Activated CD4-positive, alpha-beta T cell treated with anti-CD3 and anti-CD28 coated beads, Interleukin-2, Interleukin-6, amounts not matched to agents 100 ng/mL and 50 ng/mL, durations not matched to agents 16 hours and 8 hours (primary cell): ENCODE measurements at regions not wholly inside any gene's neighbourhood (a gene's known extent, or its start where the extent isn't known, plus 50 kb on each side); places are given as distances from the start of the nearest gene placed in this dataset.
"Not testable (repeated sequence)": the region's sequence is repeated elsewhere in the genome, so short reads cannot be mapped to it uniquely, and the experiment has no call there.

ENCODE experiments used
- DNase-seq: peaks from one replicate; pipeline ENCODE4 v3.0.0-alpha.2; 2020

GRCh38 chr14:61154641-61155040 lies 126.5 kb downstream of the TMEM30B start:
- DNase-seq, result no peak

DNA sequence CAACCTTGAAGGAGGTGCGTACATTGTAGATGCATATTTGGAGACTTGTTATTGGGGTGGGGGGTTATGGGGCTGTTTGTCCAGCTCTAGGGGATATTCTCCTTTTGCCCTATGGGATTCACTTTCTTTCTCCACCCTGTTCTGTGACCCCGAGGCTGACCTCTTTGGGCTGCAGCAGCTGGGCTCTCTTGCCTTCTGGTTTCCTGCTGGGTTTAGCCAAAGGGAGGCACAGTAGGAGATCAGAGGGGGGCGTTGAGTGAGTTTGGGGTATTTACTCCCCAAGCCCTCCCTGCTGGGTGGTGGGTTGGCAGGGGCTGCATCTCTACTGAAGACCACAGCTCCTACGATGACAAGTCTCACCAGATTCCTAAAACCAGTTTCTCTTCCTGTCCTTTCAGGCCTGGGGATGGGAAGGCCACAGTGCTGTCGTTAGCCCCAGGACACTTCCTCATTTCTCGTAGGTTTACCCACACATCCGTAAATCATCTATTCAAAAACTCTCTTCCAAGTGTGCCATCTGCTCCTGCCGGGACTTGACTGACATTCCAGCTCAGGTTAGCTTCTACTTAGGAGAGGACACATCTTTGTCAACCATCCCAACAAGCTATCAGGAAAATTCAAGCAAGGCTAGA lies 127.1 kb downstream of the TMEM30B start:
- DNase-seq, result no peak

DNA sequence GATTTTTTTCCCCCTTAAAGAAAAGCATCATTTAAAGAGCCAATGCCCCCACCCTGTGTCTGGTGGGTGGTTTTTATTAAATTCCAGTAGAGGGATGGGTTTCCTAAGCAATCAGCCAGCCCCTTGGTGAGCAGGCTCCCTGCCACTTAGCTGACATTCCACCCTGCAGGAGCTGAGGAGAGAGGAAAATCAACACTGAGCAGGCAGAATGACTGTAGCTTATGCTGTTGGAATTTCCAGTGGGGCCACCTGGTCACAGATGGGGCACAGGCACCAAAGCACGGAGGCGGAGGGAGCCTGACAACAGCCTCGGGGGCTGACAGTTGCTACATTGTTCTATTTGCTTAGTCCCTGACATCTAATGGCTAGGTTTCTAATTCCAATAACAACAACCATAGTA lies 127.7 kb downstream of the TMEM30B start:
- DNase-seq, result no peak

DNA sequence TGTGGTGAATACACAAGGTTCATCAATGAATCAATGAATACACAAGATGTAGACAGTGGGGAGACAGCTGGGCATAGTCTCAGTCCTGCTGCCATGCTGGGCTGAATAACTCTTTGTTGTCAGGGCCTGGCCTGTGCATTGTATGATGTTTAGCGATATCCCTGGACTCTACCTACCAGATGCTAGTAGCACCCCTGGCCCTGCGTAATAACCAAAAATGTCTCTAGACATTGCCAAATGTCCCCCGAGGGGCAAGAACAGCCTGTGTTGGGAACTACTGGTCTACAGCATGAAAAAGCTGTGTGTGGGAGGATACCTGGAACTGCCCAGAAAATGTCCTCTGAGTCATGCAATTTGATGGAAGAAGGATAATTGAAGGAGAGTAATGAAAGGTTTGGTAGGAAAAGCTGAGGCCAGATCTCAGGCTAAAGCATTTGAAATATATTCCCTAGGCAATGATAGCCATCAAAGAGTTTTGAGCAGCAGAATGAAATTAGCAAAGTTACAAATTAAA lies 128.2 kb downstream of the TMEM30B start:
- DNase-seq, result no peak

GRCh38 chr14:61151251-61151650 lies 129.9 kb downstream of the TMEM30B start:
- no peak for DNase-seq

- DNase-seq, result no peak
Measured at GRCh38 chr14:61150851-61151250, 130.3 kb downstream of the TMEM30B start.

DNA sequence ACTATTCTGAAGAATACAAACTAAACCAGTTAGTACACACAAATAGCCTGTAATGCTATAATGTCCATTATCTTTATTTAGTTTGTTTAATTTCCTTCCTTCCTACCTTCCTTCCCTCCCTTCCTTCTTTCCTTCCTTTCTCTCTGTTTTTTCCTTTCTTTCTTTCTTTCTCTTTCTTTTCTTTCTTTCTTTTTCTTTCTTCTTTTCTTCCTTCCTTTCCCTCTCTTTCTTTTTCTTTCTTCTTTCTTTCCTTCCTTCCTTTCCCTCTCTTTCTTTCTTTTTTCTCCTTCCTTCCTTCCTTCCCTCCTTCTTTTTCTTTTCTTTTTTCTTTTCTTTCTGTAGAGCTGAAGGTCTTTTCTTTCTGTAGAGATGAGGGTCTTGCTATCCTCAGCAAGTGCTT lies 131.2 kb downstream of the TMEM30B start:
- DNase-seq, result no peak

GRCh38 chr14:61148742-61149350 lies 132.3 kb downstream of the TMEM30B start:
- no peak for DNase-seq

GRCh38 chr14:61147831-61148549 lies 133.1 kb downstream of the TMEM30B start:
- DNase-seq, result no peak

- no peak for DNase-seq
Measured at GRCh38 chr14:61147381-61147821, 133.7 kb downstream of the TMEM30B start.

- no peak for DNase-seq
Measured at GRCh38 chr14:61146899-61147298, 134.2 kb downstream of the TMEM30B start.

GRCh38 chr14:61145903-61146481 lies 135.1 kb downstream of the TMEM30B start:
- DNase-seq, result no peak

GRCh38 chr14:61145034-61145902 lies 135.9 kb downstream of the TMEM30B start:
- no peak for DNase-seq

- DNase-seq, result not testable (repeated sequence)
Measured at GRCh38 chr14:61144117-61145033, 136.8 kb downstream of the TMEM30B start.

- no peak for DNase-seq
Measured at GRCh38 chr14:61140872-61141271, 140.3 kb downstream of the TMEM30B start.

- DNase-seq, result no peak
Measured at GRCh38 chr14:61140271-61140670, 140.9 kb downstream of the TMEM30B start.

DNA sequence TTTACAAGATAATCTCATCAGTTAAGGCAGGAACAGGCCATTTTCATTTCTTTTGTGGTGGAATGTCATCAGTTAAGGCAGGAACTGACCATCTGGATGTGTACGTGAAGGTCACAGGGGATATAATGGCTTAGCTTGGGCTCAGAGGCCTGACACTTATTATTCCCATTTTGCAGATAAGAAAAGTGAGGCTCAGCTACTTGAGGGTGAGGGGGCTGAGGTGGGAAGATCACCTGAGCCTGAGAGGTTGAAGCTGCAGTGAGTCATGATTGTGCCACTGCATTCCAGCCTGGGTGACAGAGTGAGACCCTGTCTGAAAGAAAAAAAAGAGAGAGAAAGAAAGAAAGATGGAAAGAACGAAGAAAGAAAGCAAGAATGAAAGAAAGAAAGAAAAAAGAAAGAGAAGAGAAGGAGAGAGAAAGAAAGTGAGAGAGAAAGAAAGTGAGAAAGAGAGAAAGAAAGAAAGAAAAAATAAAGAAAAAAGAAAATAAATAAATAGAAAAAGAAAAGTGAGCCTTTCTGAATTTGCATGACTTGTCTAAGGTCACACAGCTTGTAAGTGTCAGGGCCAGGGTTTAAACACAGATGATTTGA lies 142.0 kb downstream of the TMEM30B start:
- DNase-seq, result no peak

DNA sequence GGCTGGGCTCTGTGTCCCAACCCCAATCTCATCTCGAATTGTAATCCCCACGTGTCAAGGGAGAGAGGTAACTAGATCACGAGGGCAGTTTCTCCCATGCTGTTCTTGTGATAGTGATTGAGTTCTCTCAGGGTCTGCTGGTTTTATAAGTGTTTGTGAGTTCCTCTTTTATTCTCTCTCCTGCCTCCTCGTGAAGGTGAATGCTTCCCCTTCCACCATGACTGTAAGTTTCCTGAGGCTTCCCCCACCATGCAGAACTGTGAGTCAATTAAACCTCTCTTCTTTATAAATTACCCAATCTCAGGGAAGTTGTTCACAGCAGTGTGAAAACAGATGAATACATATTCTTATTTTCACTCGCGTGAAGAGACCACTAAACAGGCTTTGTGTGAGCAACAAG lies 148.2 kb downstream of the TMEM30B start:
- DNase-seq, result no peak

- DNase-seq, result no peak
Measured at GRCh38 chr14:61132336-61132735, 148.8 kb downstream of the TMEM30B start.

DNA sequence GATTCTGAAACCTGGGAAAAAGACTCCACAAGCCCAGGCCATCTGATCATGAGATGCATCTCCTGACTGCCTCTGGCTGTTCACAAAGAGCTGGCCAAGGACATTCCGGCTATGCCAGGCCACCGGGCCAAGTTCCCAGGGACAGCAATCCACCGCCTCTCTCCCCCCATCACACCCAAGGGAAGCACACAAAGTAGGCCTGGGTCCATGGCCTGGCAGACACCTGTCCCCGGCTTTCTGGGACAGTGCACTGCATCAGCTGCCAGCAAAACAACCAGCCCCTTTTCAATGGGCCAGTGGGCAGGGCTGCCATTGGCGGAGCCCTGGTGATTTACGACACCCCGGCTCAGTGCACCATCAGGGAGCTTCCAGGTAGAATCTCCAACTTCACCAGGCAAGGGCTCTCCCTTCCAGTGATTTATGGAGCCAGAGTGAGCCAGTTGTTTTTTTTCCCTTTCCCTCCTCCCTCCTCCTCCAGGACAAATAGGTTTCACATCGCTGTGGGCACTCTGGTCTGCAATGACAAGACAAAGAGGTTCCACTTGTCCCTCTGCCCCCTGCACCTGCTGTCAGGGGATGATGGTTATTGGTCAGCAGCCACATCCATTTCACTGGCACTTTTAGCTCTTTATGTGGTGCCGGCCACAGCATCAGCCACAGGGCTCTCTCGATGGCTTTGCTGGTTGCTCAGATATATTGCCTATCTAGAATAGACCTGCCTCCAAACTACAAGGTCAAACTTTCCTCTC lies 149.6 kb downstream of the SLC38A6 start:
- no peak for DNase-seq
